ENCODE measurements at regions not wholly inside any gene's neighbourhood (a gene's known extent, or its start where the extent isn't known, plus 50 kb on each side); places are given as distances from the start of the nearest gene placed in this dataset.

- TF ChIP-seq CTCF (conservative IDR thresholded peaks at IDR 0.05), result no peak
- TF ChIP-seq ZFX (IDR thresholded peaks at IDR 0.05), result no peak
- H3K27ac ChIP-seq, result no peak overlapping the region
Measured at GRCh38 chr2:185891403-185891802, 152.8 kb downstream of the FSIP2 start.

GRCh38 chr2:185891804-185892411 lies 153.3 kb downstream of the FSIP2 start:
- TF ChIP-seq ZFX (IDR thresholded peaks at IDR 0.05) (no peak), CTCF (conservative IDR thresholded peaks at IDR 0.05) (no peak)
- no peak overlapping the region for H3K27ac ChIP-seq

GRCh38 chr2:185892484-185892883 lies 153.9 kb downstream of the FSIP2 start:
- H3K27ac ChIP-seq, result no peak overlapping the region
- no peak for TF ChIP-seq CTCF (conservative IDR thresholded peaks at IDR 0.05)

- TF ChIP-seq ZFX (IDR thresholded peaks at IDR 0.05) (no peak), CTCF (conservative IDR thresholded peaks at IDR 0.05) (no peak)
- H3K27ac ChIP-seq, result no peak overlapping the region
Measured at GRCh38 chr2:185894223-185894622, 155.6 kb downstream of the FSIP2 start.

GRCh38 chr2:185895828-185896693 lies 157.5 kb downstream of the FSIP2 start:
- TF ChIP-seq CTCF (conservative IDR thresholded peaks at IDR 0.05) (no peak), ZFX (IDR thresholded peaks at IDR 0.05) (no peak)
- no peak overlapping the region for H3K27ac ChIP-seq

GRCh38 chr2:185899366-185899765 lies 160.8 kb downstream of the FSIP2 start:
- no peak overlapping the region for H3K27ac ChIP-seq
- TF ChIP-seq CTCF (conservative IDR thresholded peaks at IDR 0.05), result no peak
- no peak for TF ChIP-seq ZFX (IDR thresholded peaks at IDR 0.05)

- TF ChIP-seq ZFX (IDR thresholded peaks at IDR 0.05), result no peak
- TF ChIP-seq CTCF (conservative IDR thresholded peaks at IDR 0.05), result no peak
Measured at GRCh38 chr2:185919155-185919554, 180.6 kb downstream of the FSIP2 start.

More at GRCh38 chr2:185919155-185919554, 180.6 kb downstream of the FSIP2 start:
- no peak overlapping the region for H3K27ac ChIP-seq
